ENCODE measurements at regions not wholly inside any gene's neighbourhood (a gene's known extent, or its start where the extent isn't known, plus 50 kb on each side); places are given as distances from the start of the nearest gene placed in this dataset.

DNA sequence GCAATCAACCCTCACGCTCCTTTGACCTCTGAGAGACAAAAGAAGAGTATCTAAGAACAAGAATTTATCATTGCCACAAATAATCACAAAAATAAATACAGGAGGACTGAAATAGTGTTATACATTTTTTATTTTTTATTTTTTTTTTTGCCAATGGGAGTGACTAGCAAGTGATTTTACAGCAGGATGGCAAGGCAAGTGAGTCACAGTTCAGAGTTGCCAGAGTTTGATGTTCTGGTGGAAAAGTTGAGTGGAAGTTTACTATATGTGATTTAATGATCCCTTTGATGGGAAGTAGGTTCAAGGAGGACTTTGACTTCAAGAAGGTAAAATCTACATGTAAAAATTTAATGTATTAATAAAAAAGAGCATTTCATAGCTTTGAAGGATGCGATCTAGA lies 2691.4 kb downstream of the PCDH9 start (continued):
- TF ChIP-seq CSDC2 (CRISPR knock-in tag; IDR thresholded peaks at IDR 0.05) (no peak), GLIS3 (CRISPR knock-in tag; IDR thresholded peaks at IDR 0.05) (no peak), TCF4 (CRISPR knock-in tag; IDR thresholded peaks at IDR 0.05; ENCODE audit: borderline replicate concordance) (no peak)

DNA sequence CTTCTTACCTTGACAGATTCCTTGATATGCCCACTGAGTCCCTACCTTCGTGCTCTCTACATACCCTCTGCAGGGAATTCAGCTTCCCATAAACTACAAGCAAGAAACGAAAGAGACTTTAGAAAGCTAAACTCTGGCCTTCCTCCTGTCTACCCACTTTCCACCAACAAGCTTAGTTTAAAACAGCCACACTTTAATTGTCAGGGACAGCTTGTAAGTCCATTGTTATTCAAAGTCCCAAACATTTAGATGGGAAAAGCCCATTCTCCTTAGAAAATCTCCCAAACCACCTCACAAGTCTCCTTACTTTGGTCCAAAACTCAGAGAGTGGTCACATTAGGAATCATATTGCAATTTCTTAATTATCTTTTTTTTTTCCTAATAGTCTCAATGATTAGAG lies 2695.8 kb downstream of the PCDH9 start:
- ATAC-seq, result no peak
- TF ChIP-seq ZC3H10 (CRISPR knock-in tag; IDR thresholded peaks at IDR 0.05) (no peak), TOX (CRISPR knock-in tag; IDR thresholded peaks at IDR 0.05; ENCODE audit: borderline replicate concordance) (no peak), ZNF8 (CRISPR knock-in tag; IDR thresholded peaks at IDR 0.05) (no peak), CSDC2 (CRISPR knock-in tag; IDR thresholded peaks at IDR 0.05) (no peak), ZNF70 (CRISPR knock-in tag; IDR thresholded peaks at IDR 0.05) (no peak), ISL1 (CRISPR knock-in tag; IDR thresholded peaks at IDR 0.05) (no peak), SNAI2 (CRISPR knock-in tag; IDR thresholded peaks at IDR 0.05) (no peak), ZFP3 (CRISPR knock-in tag; IDR thresholded peaks at IDR 0.05) (no peak), ESRRG (CRISPR knock-in tag; IDR thresholded peaks at IDR 0.05) (no peak), BACH2 (CRISPR knock-in tag; IDR thresholded peaks at IDR 0.05; ENCODE audit: borderline replicate concordance) (no peak)

DNA sequence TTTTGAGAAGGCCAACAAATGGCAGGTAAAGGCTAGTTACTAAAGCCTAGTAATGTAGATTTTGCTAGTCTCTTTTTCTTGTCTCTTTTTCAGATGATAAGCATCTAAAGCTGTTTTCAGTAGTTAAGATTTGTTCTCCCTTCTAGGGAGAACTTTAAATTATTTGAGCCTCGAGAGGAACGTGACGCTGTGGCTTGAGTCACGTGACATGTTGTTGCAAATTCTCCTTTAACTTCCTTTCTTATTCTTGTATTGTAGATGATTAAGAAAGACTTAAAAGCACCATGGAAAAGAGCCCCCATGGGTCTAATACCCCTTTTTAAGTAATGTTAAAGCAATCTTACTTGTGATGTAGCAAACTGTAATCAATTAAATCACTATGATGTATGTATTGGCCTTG lies 2698.7 kb downstream of the PCDH9 start:
- TF ChIP-seq ZC3H10 (CRISPR knock-in tag; IDR thresholded peaks at IDR 0.05) (no peak), BACH2 (CRISPR knock-in tag; IDR thresholded peaks at IDR 0.05; ENCODE audit: borderline replicate concordance) (no peak), SNAI2 (CRISPR knock-in tag; IDR thresholded peaks at IDR 0.05) (no peak), TCF4 (CRISPR knock-in tag; IDR thresholded peaks at IDR 0.05; ENCODE audit: borderline replicate concordance) (no peak), ZNF565 (CRISPR knock-in tag; conservative IDR thresholded peaks at IDR 0.05; ENCODE audit: low read depth) (no peak), GLIS3 (CRISPR knock-in tag; IDR thresholded peaks at IDR 0.05) (no peak), ZNF70 (CRISPR knock-in tag; IDR thresholded peaks at IDR 0.05) (no peak)
- TF ChIP-seq, protein P1, sequence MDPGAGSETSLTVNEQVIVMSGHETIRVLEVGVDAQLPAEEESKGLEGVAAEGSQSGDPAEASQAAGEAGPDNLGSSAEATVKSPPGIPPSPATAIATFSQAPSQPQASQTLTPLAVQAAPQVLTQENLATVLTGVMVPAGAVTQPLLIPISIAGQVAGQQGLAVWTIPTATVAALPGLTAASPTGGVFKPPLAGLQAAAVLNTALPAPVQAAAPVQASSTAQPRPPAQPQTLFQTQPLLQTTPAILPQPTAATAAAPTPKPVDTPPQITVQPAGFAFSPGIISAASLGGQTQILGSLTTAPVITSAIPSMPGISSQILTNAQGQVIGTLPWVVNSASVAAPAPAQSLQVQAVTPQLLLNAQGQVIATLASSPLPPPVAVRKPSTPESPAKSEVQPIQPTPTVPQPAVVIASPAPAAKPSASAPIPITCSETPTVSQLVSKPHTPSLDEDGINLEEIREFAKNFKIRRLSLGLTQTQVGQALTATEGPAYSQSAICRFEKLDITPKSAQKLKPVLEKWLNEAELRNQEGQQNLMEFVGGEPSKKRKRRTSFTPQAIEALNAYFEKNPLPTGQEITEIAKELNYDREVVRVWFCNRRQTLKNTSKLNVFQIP (CRISPR knock-in tag; IDR thresholded peaks at IDR 0.05; ENCODE audit: borderline replicate concordance, low read depth), result no peak
- TF ChIP-seq, protein P2, sequence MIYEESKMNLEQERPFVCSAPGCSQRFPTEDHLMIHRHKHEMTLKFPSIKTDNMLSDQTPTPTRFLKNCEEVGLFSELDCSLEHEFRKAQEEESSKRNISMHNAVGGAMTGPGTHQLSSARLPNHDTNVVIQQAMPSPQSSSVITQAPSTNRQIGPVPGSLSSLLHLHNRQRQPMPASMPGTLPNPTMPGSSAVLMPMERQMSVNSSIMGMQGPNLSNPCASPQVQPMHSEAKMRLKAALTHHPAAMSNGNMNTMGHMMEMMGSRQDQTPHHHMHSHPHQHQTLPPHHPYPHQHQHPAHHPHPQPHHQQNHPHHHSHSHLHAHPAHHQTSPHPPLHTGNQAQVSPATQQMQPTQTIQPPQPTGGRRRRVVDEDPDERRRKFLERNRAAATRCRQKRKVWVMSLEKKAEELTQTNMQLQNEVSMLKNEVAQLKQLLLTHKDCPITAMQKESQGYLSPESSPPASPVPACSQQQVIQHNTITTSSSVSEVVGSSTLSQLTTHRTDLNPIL (CRISPR knock-in tag; IDR thresholded peaks at IDR 0.05; ENCODE audit: low read depth), result no peak
- ATAC-seq, result no peak

DNA sequence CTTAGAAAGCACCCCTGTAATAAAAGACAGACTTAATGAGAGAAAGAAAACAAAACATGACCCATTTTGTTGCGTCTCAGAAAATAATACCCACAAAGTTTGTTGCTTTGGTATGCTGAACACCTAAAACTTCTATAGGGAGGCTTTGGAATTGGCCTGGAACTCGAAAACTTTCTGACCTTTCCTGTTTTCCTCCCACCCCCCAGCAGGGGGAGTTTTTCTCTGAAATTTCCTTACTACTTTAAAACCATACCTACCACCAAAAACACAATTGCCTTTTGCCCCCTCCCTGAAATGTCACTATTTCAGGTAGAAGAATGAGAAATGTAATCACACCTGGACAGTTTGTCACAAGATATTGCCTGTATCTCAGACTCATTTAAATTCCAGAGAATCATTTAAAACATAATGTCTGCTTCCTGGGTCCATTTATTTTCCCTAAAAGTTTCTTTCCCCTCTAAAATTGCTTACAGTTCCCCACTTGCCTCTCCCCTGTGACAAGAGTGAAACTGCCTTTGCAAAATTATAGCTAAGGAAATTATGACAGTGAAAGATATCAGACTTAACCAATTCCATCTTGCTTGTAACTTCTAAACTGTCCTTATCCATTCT lies 2700.2 kb downstream of the PCDH9 start:
- TF ChIP-seq ESRRG (CRISPR knock-in tag; IDR thresholded peaks at IDR 0.05) (no peak), TCF4 (CRISPR knock-in tag; IDR thresholded peaks at IDR 0.05; ENCODE audit: borderline replicate concordance) (no peak), CSDC2 (CRISPR knock-in tag; IDR thresholded peaks at IDR 0.05) (no peak)
- no peak for ATAC-seq

DNA sequence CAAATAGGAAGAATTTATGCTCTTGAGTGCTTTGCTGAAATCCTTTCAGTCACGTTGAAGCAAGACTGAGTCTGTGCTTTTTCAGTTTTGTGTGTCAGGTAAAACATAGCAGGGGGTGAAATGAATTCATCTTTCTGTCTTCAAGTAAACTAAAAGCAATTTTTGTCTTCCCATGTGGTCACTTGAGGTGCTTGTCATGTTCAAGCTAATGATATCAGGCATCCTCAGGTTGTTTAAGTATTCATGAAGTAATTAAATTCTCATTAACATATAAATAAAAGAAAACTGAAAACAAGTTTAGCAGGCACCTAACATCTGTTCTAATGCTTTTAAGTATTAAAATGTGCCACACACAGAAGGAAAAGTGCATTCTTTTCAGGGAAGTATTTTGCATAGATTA lies 2701.3 kb downstream of the PCDH9 start:
- no peak for ATAC-seq
- no peak for TF ChIP-seq ZNF8 (CRISPR knock-in tag; IDR thresholded peaks at IDR 0.05)
- TF ChIP-seq, protein P2 (CRISPR knock-in tag; IDR thresholded peaks at IDR 0.05; ENCODE audit: low read depth), result no peak
- no peak for TF ChIP-seq RARB (CRISPR knock-in tag; IDR thresholded peaks at IDR 0.05)
- TF ChIP-seq OSR1 (CRISPR knock-in tag; IDR thresholded peaks at IDR 0.05), result no peak
- TF ChIP-seq GLIS3 (CRISPR knock-in tag; IDR thresholded peaks at IDR 0.05), result no peak
- TF ChIP-seq ZFP3 (CRISPR knock-in tag; IDR thresholded peaks at IDR 0.05), result no peak
- no peak for TF ChIP-seq ZFP30 (CRISPR knock-in tag; IDR thresholded peaks at IDR 0.05)
- no peak for TF ChIP-seq ISL1 (CRISPR knock-in tag; IDR thresholded peaks at IDR 0.05)

DNA sequence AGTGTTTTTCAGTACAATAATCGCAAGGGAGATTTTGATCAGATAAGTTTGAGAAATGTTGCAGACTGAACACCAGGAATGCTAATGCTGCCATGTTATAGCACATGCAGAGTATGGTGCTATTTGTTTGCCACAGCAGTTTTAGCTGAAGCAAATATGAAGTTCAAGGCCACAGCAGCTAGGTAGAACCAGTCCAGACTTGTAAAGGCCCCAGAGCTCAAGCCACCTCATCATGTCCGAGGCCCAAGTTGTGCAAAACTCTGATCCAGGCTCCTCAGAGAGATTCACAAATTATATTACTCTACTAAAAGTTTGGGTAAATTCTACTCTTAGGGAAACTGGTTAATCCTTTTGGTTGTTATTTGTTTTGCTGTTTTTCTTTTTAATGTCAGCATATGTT lies 2702.6 kb downstream of the PCDH9 start:
- ATAC-seq, result no peak
- TF ChIP-seq ZNF70 (CRISPR knock-in tag; IDR thresholded peaks at IDR 0.05), result no peak
- no peak for TF ChIP-seq GLIS3 (CRISPR knock-in tag; IDR thresholded peaks at IDR 0.05)
- TF ChIP-seq BACH2 (CRISPR knock-in tag; IDR thresholded peaks at IDR 0.05; ENCODE audit: borderline replicate concordance), result no peak
- TF ChIP-seq, protein P3, sequence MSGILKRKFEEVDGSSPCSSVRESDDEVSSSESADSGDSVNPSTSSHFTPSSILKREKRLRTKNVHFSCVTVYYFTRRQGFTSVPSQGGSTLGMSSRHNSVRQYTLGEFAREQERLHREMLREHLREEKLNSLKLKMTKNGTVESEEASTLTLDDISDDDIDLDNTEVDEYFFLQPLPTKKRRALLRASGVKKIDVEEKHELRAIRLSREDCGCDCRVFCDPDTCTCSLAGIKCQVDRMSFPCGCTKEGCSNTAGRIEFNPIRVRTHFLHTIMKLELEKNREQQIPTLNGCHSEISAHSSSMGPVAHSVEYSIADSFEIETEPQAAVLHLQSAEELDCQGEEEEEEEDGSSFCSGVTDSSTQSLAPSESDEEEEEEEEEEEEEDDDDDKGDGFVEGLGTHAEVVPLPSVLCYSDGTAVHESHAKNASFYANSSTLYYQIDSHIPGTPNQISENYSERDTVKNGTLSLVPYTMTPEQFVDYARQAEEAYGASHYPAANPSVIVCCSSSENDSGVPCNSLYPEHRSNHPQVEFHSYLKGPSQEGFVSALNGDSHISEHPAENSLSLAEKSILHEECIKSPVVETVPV (CRISPR knock-in tag; IDR thresholded peaks at IDR 0.05), result no peak
- no peak for TF ChIP-seq TCF4 (CRISPR knock-in tag; IDR thresholded peaks at IDR 0.05; ENCODE audit: borderline replicate concordance)
- TF ChIP-seq ZNF8 (CRISPR knock-in tag; IDR thresholded peaks at IDR 0.05), result no peak
- TF ChIP-seq, protein P1 (CRISPR knock-in tag; IDR thresholded peaks at IDR 0.05; ENCODE audit: borderline replicate concordance, low read depth), result no peak
- no peak for TF ChIP-seq ARNTL (CRISPR knock-in tag; IDR thresholded peaks at IDR 0.05; ENCODE audit: borderline replicate concordance, low read depth)
